HG03135 (cell line): ENCODE measurements at regions not wholly inside any gene's neighbourhood (a gene's known extent, or its start where the extent isn't known, plus 50 kb on each side); places are given as distances from the start of the nearest gene placed in this dataset.

Source experiments
- ATAC-seq: cut with Tn5 transposase; IDR thresholded peaks from one replicate; pipeline ENCODE4 v1.9.1; 2021; ENCODE audit warnings: mild to moderate bottlenecking, moderate library complexity; ENCODE audit not compliant: unreplicated experiment

GRCh38 chr5:173718469-173718868 is 102.0 kb upstream of the BOD1 start:
- no peak for ATAC-seq

- ATAC-seq, result no peak
Observed at GRCh38 chr5:173719731-173720082, 103.3 kb upstream of the BOD1 start.

- ATAC-seq, result no peak
Observed at GRCh38 chr5:173720286-173720952, 104.0 kb upstream of the BOD1 start.

- ATAC-seq, result no peak
Observed at GRCh38 chr5:173720953-173721600, 104.6 kb upstream of the BOD1 start.

GRCh38 chr5:173721601-173722232 is 105.3 kb upstream of the BOD1 start:
- ATAC-seq, result no peak

GRCh38 chr5:173726846-173727557 is 110.6 kb upstream of the BOD1 start:
- ATAC-seq, result no peak

GRCh38 chr5:173727839-173728778 is 111.7 kb upstream of the BOD1 start:
- no peak for ATAC-seq

GRCh38 chr5:173729079-173729765 is 112.8 kb upstream of the BOD1 start:
- ATAC-seq, result no peak

- no peak for ATAC-seq
Observed at GRCh38 chr5:173730632-173731298, 114.3 kb upstream of the BOD1 start.

- ATAC-seq, result no peak
Observed at GRCh38 chr5:173733021-173733420, 116.6 kb upstream of the BOD1 start.

- no peak for ATAC-seq
Observed at GRCh38 chr5:173733425-173733824, 117.0 kb upstream of the BOD1 start.

GRCh38 chr5:173733831-173734501 is 117.5 kb upstream of the BOD1 start:
- peak; percentile 42 for ATAC-seq

GRCh38 chr5:173734716-173735115 is 118.3 kb upstream of the BOD1 start:
- no peak for ATAC-seq

- no peak for ATAC-seq
Observed at GRCh38 chr5:173735184-173735583, 118.7 kb upstream of the BOD1 start.

GRCh38 chr5:173735691-173736090 is 119.2 kb upstream of the BOD1 start:
- no peak for ATAC-seq

- no peak for ATAC-seq
Observed at GRCh38 chr5:173736374-173736773, 119.9 kb upstream of the BOD1 start.

- ATAC-seq, result peak; percentile 83
Observed at GRCh38 chr5:173736923-173737412, 120.5 kb upstream of the BOD1 start.

GRCh38 chr5:173739741-173740140 is 123.3 kb upstream of the BOD1 start:
- ATAC-seq, result no peak

GRCh38 chr5:173740400-173740799 is 124.0 kb upstream of the BOD1 start:
- no peak for ATAC-seq
